ENCODE measurements at regions not wholly inside any gene's neighbourhood (a gene's known extent, or its start where the extent isn't known, plus 50 kb on each side); places are given as distances from the start of the nearest gene placed in this dataset.

GRCh38 chrX:47748576-47748975 lies 88.1 kb upstream of the ZNF81 start:
- no TSS peak for BruUV-seq (replicated peaks)
- FAIRE-seq (no peak), ATAC-seq (no peak), DNase-seq (ENCODE audit: low spot score) (no peak)
- Histone ChIP-seq H3K4me1 (ENCODE audit: insufficient read depth, low read length) (no peaks in the 10 kb centered on the region), H3K9me3 (ENCODE audit: low read length) (no peaks in the 10 kb centered on the region), H3K79me2 (ENCODE audit: insufficient read depth, low read length) (no peaks in the 10 kb centered on the region), H3K36me3 (replicated peaks in 1 of 2; ENCODE audit: control insufficient read depth in 1 of 2, insufficient read depth in 2 of 2, low read length in 2 of 2) (no peaks in the 10 kb centered on the region), H3K9ac (ENCODE audit: insufficient read depth, low read depth, low read length) (no peak overlapping the region), H3K27me3 (ENCODE audit: control insufficient read depth in 1 of 2, insufficient read depth in 2 of 2, low read length in 2 of 2) (no peaks in the 10 kb centered on the region), H3K4me3 (replicated peaks in 1 of 3; ENCODE audit: insufficient read depth in 1 of 3, low read depth in 2 of 3, low read length in 3 of 3) (no peak overlapping the region), H3K27ac (ENCODE audit: extremely low read length, insufficient read depth, low read length) (no peak overlapping the region), H3K4me2 (ENCODE audit: low read depth, low read length) (no peak overlapping the region), H4K20me1 (ENCODE audit: insufficient read depth, low read length) (no peaks in the 10 kb centered on the region), H2AFZ (ENCODE audit: low read length) (no peak overlapping the region)
- intact Hi-C loops (cut with micrococcal nuclease; ENCODE audit: unreplicated experiment) (no loop called here), in situ Hi-C loops (cut with HindIII; ENCODE audit: extremely low pct_ligation_motif_present, low pct_unique_long_range_greater_than_20kb) (no loop called here)
- POLR2A ChIA-PET, result no interaction called here
- WGBS (ENCODE audit: low lambda C conversion rate), result 43% methylated on average over 3 of the region's 4 CpGs
- CTCF ChIA-PET (ENCODE audit: low intra/inter-chr PET ratio, low total read pairs), result no interaction called here
- no peak for TF ChIP-seq RAD21 (CRISPR knock-in tag; IDR thresholded peaks at IDR 0.05)
- no peak for TF ChIP-seq KMT2B (CRISPR knock-in tag; IDR thresholded peaks at IDR 0.05)
- TF ChIP-seq IRF9 (CRISPR knock-in tag; IDR thresholded peaks at IDR 0.05; ENCODE audit: borderline replicate concordance), result no peak
- no peak for TF ChIP-seq ZNF280D (CRISPR knock-in tag; IDR thresholded peaks at IDR 0.05)
- no peak for TF ChIP-seq MEIS2 (CRISPR knock-in tag; IDR thresholded peaks at IDR 0.05)
- TF ChIP-seq MED8 (CRISPR knock-in tag; IDR thresholded peaks at IDR 0.05; ENCODE audit: insufficient replicate concordance), result no peak
- TF ChIP-seq ZNF770 (CRISPR knock-in tag; IDR thresholded peaks at IDR 0.05), result no peak
- no peak for TF ChIP-seq AGO2 (optimal IDR thresholded peaks at IDR 0.05; ENCODE audit: low read depth, low read length)
- no peak for TF ChIP-seq ZFP1 (CRISPR knock-in tag; IDR thresholded peaks at IDR 0.05)
- TF ChIP-seq ZHX2 (IDR thresholded peaks at IDR 0.05; ENCODE audit: low read depth), result no peak
- no peak for TF ChIP-seq ZHX2 (CRISPR knock-in tag; IDR thresholded peaks at IDR 0.05; ENCODE audit: borderline replicate concordance)
- TF ChIP-seq MTF2 (CRISPR knock-in tag; IDR thresholded peaks at IDR 0.05; ENCODE audit: borderline replicate concordance), result no peak
- TF ChIP-seq REPIN1 (CRISPR knock-in tag; IDR thresholded peaks at IDR 0.05; ENCODE audit: borderline replicate concordance, low read depth), result no peak
